Prostate gland (tissue), 2 donors: ENCODE measurements at regions not wholly inside any gene's neighbourhood (a gene's known extent, or its start where the extent isn't known, plus 50 kb on each side); places are given as distances from the start of the nearest gene placed in this dataset.

Experiments
- DNase-seq: peaks from one replicate; pipeline ENCODE4 v3.0.0-alpha.2; 2019; ENCODE audit warnings: low spot score
- H3K27ac ChIP-seq, 2 donors: fragments of 200-600 bp; sonication (generic); 2 replicates each; pipeline ENCODE4 v1.5.1; 2017 to 2019
- H3K27me3 ChIP-seq: fragments of 200-600 bp; sonication (generic); replicated peaks from 2 replicates; pipeline ENCODE4 v1.5.1; 2019; ENCODE audit not compliant: insufficient read depth
- H3K36me3 ChIP-seq, 2 donors: fragments of 200-600 bp; sonication (generic); 1 replicate in 1 of 2; 2 replicates in 1 of 2; pipeline versions ENCODE4 v1.5.1 to v1.8.1; 2017 to 2019
- H3K4me1 ChIP-seq: fragments of 200-600 bp; sonication (generic); replicated peaks from 2 replicates; pipeline ENCODE4 v1.5.1; 2019
- H3K4me3 ChIP-seq, 2 donors: fragments of 200-600 bp; sonication (generic); 2 replicates each; pipeline ENCODE4 v1.5.1; 2017 to 2019
- H3K9me3 ChIP-seq: fragments of 200-600 bp; sonication (generic); 2 replicates; pipeline ENCODE4 v1.5.1; 2017
- CTCF ChIP-seq, 4 experiments: fragments of 200-600 bp in 2 of 4; fragments of 450-650 bp in 2 of 4; sonication (generic) in 2 of 4; IDR thresholded peaks; 1 replicate in 3 of 4; 2 replicates in 1 of 4; pipeline ENCODE4 v1.5.1; 2016 to 2019; ENCODE audit warnings: antibody characterized with exemption in 4 of 4, mild to moderate bottlenecking in 2 of 4, moderate library complexity in 2 of 4
- POLR2A ChIP-seq: fragments of 450-650 bp; IDR thresholded peaks from one replicate; pipeline ENCODE4 v1.6.1; 2016; ENCODE audit warnings: antibody characterized with exemption, mild to moderate bottlenecking
- POLR2AphosphoS5 ChIP-seq: sonication (generic); formaldehyde crosslinking; IDR thresholded peaks from one replicate; pipeline ENCODE4 v1.6.1; 2017; ENCODE audit warnings: antibody characterized with exemption
- WGBS: methylation state at CpG from one replicate; pipeline ENCODE4 v1.1.5; 2018; 5-methylcytosine and 5-hydroxymethylcytosine counted together
- intact Hi-C: fragments of 100-400 bp; cut with DNase I; formaldehyde crosslinking; loops from one replicate; pipeline ENCODE4 v1.14.2; 2022

DNA sequence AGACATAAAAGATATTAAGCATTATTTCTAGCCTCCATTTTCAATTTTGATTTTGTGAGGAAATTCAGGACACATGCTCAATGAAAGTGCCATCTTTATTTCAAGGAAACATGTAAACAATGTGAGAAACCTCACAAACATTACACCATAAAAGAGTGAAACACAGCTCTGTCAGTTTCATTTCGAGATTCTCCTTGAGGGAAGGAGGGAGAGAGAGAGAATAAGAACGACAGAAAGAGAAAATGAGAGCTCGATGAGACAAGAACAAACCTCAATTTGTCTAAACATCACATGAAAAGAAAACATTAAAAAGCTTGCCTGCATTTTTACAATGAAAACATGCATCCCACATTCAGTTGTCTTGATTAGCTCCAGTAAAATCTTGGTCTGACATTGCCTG lies 553.5 kb upstream of the MEF2C start:
- Histone ChIP-seq H3K36me3 (no peaks in the 10 kb centered on the region), H3K4me1 (no peaks in the 10 kb centered on the region), H3K4me3 (no peak overlapping the region), H3K9me3 (no peaks in the 10 kb centered on the region), H3K27ac (no peak overlapping the region), H3K27me3 (no peaks in the 10 kb centered on the region)
- 49% methylated on average over 3 of the region's 3 CpGs for WGBS
- TF ChIP-seq POLR2A (no peak), POLR2AphosphoS5 (no peak), CTCF (IDR thresholded peaks at IDR 0.05) (no peak)
- no peak for DNase-seq
- intact Hi-C loops = no loop called here

DNA sequence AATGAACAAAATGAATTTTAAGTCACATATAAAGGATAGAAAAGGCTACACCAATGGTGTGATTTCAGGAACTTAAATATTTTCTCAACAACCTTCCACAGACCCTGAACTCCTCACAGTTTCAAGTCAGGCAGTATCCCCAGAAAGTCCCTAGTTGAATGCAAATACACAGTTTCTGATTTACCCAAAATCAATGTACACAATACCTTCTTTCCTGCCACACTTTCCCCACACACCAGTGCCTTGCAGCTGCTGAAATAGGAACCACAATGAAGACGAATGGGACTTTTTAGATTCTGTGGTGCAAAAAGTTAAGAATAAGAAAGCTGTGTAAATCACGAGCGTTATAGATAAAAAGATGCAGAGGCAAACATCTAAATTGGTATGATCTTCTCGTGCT lies 552.4 kb upstream of the MEF2C start:
- Histone ChIP-seq H3K27ac (no peak overlapping the region), H3K9me3 (no peaks in the 10 kb centered on the region), H3K4me3 (no peak overlapping the region), H3K4me1 (no peaks in the 10 kb centered on the region), H3K36me3 (no peaks in the 10 kb centered on the region), H3K27me3 (no peaks in the 10 kb centered on the region)
- intact Hi-C loops = no loop called here
- 90% methylated on average over 4 of the region's 4 CpGs for WGBS
- TF ChIP-seq CTCF (IDR thresholded peaks at IDR 0.05) (no peak), POLR2A (no peak), POLR2AphosphoS5 (no peak)
- DNase-seq = no peak

GRCh38 chr5:89428624-89429023 lies 545.6 kb upstream of the MEF2C start:
- H3K4me1 ChIP-seq = no peaks in the 10 kb centered on the region
- intact Hi-C loops = no loop called here
- WGBS = 97% methylated on average over 1 of the region's 1 CpG
- H3K4me3 ChIP-seq = no peak overlapping the region
- no peaks in the 10 kb centered on the region for H3K27me3 ChIP-seq
- DNase-seq = no peak
- no peak for TF ChIP-seq CTCF (IDR thresholded peaks at IDR 0.05)
- no peak for TF ChIP-seq POLR2A
- no peak for TF ChIP-seq POLR2AphosphoS5
- H3K27ac ChIP-seq = no peak overlapping the region
- no peaks in the 10 kb centered on the region for H3K9me3 ChIP-seq
- H3K36me3 ChIP-seq = no peaks in the 10 kb centered on the region

DNA sequence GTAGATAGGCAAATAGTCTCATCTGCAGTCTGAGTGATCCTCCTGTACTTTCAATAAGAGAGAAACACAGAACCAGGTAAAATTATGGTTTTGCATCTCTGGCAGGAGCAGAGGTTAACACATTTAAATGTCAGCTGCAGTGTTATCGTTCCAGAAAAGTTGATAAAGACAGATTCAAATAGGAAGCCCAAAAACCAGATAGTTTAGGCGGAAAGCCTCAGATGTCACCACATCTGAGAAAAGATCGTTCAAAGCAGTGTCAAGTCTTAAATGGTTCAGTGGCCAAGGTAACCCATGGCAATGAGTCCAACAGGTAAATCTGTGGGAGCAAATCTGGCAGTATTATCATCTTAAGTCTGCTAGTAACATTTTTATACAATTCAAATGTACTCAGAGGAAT lies 542.1 kb upstream of the MEF2C start:
- Histone ChIP-seq H3K36me3 (no peaks in the 10 kb centered on the region), H3K9me3 (no peaks in the 10 kb centered on the region), H3K4me3 (no peak overlapping the region), H3K27ac (no peak overlapping the region), H3K27me3 (no peaks in the 10 kb centered on the region), H3K4me1 (no peaks in the 10 kb centered on the region)
- no peak for TF ChIP-seq POLR2A
- no peak for TF ChIP-seq POLR2AphosphoS5
- no peak for TF ChIP-seq CTCF (IDR thresholded peaks at IDR 0.05)
- intact Hi-C loops = no loop called here
- WGBS = 76% methylated on average over 3 of the region's 3 CpGs
- no peak for DNase-seq

- Histone ChIP-seq H3K27ac (no peak overlapping the region), H3K4me1 (no peaks in the 10 kb centered on the region), H3K9me3 (no peaks in the 10 kb centered on the region), H3K36me3 (no peaks in the 10 kb centered on the region), H3K4me3 (no peak overlapping the region), H3K27me3 (no peaks in the 10 kb centered on the region)
- no peak for DNase-seq
- WGBS = 8% methylated on average over 1 of the region's 1 CpG
- TF ChIP-seq POLR2AphosphoS5 (no peak), POLR2A (no peak)
- intact Hi-C loops = no loop called here
Observed at GRCh38 chr5:89421035-89421434, 538.1 kb upstream of the MEF2C start.
